Femur (tissue), 1 donor: ENCODE measurements at regions not wholly inside any gene's neighbourhood (a gene's known extent, or its start where the extent isn't known, plus 50 kb on each side); places are given as distances from the start of the nearest gene placed in this dataset.
A peak's percentile ranks its signal among the peaks of the same experiment; 100 is the strongest.

Experiments used
- DNase-seq: peaks from one replicate; pipeline ENCODE4 v3.0.0-alpha.2; 2017

DNA sequence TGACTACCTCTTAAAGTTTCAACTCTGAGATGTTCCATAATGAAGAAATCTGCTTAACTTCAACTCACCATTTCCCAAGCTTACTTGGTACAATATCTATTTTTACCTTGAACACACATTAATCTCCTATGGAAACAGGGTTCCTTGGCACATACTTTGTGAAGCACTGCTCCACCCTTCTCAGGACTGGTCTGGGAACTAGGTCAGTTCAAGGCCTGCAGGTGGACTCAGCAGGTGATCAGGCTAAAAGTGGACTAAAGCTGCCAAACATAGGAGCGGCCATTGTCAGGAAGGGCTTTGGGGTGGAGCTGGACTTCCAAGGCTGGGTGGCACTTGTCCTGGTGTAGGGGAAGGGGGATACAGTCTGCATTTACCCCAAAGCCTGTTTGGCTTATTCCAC is 202.3 kb downstream of the NUAK1 start:
- no peak for DNase-seq

DNA sequence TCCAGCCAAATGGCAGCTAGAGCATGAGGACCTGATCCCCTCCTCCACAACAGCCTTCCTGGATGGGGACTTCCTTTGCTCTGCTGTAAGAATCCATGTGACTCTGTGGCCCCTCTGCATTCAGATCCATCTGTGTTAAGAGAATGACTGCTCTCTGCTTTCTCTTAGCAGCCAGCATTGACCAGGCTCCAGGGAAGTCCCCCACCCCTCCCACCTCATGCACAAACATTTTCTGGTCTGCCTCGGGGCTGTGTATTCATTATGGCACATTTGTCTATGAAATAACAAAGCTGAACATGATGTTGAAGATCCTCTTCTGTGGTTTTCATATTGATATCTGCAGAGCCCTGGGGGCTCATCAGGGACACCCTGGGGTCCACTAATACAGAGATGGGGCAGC is 201.7 kb downstream of the NUAK1 start:
- DNase-seq = no peak

- DNase-seq = no peak
Measured at GRCh38 chr12:105939181-105939721, 199.5 kb downstream of the NUAK1 start.

DNA sequence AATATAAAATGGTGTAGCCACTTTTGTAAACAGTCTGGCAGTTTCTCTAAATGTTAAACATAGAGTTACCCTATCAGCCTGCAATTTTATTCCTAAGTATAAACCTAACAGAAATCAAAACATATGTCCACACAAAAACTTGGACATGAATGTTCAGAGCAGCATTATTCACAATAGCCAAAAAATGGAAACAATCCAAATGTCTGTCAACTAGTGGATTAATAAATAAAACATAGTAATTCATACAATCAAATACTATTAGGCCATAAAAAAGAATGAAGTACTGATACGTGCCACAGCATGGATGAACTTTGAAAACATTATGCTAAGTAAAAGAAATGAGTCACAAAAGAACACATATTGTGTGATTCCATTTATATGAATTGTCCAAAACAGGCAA is 196.5 kb downstream of the NUAK1 start:
- no peak for DNase-seq

DNA sequence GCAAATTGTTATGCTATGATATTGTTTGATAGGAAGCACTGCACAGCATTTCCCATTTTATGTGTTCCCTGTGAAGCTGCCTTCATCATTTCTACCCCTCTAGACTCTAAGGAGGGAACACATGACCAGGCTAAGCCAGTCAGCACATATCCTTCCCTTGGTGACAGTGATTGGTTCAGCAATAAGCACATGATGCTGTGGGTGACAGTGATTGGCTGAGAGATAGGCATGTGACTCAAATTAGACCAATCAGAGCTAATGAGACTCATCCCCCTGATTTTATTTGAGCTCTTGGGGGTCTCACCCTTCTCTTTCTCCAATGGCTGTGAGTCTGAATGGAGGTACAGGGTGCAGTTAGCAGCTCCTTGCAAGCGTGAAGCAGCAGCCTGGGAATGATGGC is 195.2 kb downstream of the NUAK1 start:
- DNase-seq = no peak

DNA sequence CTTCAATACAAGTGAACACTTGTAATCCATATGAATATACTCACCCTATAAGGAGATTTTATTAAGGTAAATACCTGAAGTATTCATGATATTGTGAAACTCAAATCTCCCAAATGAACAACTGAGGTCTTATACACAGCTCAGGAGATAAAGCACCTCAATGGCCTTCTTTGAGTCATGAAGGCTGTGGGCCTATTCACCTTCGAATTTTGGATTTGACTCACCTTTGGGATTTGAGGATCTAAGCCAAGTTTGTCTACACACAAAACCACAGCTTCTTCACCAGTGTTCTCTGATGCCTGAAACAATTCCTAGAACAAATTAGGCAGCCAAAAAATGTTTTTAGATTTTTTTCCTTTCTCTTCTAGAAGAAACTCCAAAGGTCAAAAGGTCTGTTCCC is 194.1 kb downstream of the NUAK1 start:
- no peak for DNase-seq

DNA sequence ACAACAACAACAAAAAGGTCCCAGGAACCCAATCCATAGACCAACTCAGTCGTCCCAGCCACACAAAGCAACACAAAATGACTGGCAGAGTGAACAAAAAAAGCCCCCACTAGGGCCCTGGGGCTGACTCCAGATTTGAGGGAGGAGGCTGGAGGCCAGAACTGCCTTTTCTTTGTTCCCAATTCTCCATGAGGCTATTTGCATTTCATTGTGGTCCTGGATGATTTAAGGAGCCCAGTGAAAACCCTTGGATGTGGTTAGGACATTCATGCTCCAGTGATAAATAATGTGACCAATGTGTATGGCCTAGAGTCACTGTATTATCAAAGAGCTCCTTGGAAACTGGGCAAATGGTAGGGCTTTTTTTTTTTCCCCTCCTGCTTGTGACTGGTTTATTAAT is 192.9 kb downstream of the NUAK1 start:
- DNase-seq = no peak

DNA sequence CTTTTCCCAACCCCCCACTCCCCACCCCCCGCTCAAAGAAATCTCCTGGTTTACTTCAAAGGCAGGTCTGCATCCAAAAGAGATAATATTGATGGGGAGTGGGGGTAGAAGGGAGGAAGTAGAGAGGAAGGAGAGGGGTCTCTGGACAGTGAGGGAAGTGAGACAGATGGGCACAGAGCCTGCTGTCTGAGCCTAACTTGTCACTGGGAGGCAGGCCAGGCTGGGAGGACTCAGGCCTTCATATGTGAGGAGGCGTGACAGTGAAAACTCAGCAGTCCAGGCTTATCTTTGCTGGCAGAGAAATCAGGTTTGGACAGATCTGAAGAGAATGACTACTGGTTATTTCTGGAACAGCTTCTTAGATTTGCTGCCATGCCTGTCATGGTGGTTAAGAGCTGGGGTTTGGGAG is 192.3 kb downstream of the NUAK1 start:
- no peak for DNase-seq

DNA sequence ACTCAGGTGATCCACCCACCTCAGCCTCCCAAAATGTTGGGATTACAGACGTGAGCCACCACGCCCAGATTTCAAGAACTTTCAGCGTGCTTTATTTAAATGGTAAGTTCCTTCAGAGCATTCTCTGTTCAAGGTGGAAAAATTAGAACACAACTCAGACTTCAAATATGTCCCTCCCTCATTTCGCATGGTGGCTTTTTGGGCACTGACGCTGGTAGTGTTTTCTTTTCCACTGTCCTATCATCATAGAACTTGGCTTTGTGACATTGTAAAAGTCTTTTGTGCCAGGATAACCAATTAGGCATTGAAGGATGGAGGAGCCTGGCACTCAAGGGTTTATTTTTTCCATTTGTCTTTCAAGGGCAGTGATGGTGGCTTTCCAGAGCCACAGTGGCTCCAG is 190.8 kb downstream of the NUAK1 start:
- DNase-seq = no peak

GRCh38 chr12:105948331-105948730 is 190.4 kb downstream of the NUAK1 start:
- DNase-seq = peak; percentile 22

DNA sequence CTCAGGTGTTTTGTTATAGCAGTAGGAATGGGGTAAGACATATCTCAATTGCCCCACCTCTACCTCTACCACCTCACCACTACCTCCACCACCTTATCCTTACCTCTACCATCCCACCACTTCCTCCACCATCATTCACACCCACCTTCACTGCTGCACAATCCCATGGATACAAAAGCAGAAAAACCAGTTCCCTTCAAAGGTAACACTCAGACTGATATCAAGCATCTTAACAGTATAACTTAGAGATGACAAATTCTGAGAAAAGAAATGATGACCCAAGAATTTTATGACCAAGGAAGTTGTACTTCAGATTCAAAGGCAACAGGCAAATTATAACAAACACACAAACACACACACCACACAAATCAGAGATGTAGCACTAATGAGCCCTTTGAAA is 189.4 kb downstream of the NUAK1 start:
- DNase-seq = no peak

GRCh38 chr12:105951732-105952131 is 187.0 kb downstream of the NUAK1 start:
- DNase-seq = no peak

DNA sequence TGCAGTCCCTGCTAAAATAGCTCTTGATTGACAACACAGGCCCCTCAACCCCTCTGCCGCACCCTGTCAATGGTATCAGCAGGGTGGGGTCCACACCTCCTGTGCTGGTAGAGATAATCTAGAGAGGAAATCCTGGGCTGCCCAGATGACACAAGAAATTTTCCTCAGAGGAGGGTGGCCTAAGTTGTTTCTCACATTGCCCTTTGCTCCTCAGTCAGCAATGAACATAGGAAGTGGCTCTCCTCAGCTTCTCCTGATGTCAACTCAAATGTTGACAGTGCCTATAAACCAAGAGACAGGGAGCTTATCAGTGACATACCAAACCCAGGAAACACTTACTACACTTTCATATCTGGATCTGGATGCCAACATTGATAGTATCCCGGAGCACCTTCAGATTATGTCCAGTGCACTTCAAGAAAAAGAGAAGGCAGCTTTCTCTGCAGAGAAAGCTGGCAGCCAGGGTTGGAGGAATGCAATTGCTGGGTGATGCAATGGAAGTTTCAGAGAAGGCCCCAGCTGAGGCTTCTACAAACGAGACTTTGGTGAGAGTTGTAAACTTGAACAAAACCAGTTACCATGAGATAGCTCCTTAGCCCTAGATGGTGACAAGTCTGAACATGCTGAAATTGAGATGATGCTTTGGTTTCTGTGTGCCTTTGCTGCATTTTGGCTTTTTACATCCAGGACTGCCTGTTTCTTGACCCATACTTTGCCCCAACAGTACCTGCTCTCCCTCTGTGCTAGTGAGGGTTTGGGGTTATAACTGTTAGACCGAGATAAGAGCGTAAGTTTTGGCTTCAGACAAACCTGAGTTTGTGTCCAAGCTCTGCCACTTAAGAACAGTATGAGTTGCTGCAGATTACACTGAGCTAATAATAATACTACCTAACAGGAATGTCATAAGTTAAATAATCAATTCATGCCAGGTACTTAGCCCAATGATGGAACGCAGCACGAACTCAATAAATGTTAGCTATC is 183.5 kb downstream of the NUAK1 start:
- DNase-seq = no peak

DNA sequence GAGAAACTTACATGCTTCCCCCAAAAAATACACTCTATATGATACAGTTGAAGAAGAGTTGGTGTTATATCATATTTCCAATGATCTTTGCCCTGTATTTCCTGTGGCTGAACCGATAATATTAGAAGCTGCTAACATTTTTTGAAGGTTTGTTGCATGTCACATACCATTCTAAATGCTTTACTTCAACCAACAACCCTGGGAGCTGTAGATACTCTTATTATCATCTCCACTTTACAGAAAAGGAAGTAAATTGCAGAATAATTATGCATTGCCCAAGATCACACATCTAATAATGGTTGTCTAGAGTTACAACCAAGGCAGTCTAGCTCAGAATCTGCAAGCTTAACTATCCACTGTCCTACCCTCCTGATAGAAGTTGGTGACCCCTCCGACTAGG is 182.8 kb downstream of the NUAK1 start:
- no peak for DNase-seq

GRCh38 chr12:105956662-105957457 is 181.9 kb downstream of the NUAK1 start:
- no peak for DNase-seq

DNA sequence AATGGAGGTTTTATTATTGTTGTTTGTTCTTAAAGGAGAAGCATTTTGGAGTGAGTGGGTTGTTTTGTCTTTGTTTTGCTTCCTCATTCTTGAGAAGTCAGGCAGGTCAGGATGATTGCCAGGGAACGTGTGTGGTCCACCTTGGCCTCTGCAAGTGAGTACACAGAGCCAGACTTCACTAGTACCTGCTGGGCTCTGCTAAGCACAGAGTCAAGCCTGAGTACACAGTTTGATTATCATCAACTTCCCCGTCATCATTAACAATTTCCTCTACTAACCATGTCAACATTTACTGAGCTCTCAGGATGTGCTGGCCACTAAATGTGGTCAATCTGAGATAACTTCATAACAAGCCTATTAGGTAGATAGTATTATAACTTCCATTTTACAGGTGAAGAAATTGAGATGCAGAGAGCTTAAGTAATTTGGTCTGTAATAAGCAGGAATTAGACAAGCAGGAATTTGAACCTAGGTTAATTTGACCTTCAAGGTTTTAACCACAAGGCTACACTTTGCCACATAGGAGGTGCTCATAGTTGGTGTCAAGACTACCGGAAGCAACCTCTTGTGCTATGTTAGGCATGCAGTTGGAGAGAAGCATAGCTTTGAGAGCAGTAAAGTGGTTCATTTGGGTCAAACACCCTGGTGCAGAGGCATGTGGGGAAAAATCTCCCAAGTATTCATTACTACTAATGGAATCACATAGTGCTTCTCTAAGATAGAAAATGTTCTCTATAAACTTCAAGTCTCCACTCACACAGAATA is 178.3 kb downstream of the NUAK1 start:
- no peak for DNase-seq

DNA sequence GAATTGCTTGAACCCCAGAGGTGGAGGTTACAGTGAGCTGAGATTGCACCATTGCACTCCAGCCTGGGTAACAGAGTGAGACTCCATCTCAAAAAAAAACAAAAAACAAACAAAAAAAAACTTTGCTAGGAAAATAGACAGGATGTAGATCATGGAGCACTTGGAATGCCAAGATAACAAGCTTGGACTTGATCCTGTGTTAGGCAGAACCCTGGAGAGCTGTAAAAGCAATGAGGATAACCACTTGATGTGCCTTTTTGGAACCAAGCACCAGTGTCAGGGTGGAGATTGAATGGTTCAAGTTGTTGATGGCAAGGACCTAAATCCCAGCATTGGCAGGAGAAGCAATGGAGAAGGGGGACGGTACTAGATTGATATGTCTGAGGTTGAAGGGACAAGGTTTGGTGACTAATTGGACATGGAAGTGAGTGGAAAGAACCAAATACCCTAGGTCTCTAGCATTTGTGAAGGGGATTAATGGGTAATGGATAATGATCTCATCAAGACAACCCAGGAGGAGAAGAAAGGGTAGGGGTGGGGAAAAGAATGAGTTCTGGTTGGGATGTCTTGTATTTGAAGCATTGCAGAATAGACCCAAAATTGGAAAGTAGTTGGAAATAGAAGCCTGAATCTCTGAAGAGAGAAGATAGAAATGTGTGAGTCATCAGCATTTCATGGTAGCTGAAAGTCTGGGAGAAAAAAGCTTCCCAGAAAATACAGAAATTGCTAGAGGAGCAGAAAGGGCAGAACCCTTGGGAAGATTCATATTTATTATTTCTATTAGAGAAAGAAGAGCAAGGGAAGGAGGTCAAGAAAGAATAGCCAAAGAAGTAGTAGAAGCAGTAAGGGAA is 176.7 kb downstream of the NUAK1 start:
- DNase-seq = no peak

DNA sequence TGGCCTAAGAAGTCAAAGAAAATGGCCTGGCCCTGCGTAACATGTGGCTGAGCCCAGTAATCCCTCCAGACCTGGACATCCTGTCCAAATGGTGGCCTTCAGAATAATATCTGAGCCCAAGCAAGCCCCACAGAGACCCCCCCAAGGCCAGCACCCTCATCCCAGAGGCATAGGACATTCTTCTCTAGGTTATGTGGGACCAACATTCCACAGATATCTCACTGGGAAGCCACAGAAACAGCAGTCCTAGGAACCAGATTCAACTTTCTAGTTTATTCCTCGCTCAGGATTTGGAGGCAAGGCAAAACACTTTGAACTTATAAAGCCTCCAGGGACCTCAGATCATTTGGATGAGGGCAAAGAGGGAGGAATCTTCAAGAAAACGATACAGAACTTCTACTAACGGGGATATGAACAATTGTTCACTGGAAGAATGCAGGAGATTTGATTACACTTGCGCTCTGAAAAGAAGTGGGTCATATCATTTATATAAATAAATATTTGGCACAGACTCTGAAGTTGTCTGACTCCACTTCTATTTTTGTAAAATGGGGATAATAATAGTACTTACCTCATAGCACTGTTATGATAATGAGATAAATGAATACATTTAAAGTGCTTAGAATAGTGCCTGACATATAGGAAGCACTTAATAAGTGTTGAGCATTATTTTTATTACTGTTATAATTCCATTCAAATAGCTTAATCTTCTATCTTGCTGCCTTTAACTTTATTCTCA is 171.5 kb downstream of the NUAK1 start:
- no peak for DNase-seq

DNA sequence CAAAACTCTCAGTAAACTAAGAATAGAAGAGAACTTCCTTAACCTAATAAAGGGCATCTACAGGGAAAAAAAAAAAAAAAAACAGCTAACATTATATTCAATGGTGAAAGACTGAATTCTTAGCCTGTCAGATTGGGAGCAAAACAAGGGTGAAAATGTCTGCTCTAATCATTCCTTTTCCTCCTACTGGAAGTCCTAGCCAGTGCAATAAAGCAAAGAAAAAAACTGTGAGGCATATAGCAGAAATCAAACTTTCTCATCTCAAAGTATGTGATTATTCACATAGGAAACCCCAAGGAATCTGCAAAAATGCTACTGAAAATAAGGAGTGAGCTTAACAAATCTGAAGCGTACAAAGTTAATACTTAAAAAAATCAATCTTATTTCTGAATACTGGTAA is 170.7 kb downstream of the NUAK1 start:
- no peak for DNase-seq

- no peak for DNase-seq
Measured at GRCh38 chr12:105970885-105971284, 167.9 kb downstream of the NUAK1 start.

DNA sequence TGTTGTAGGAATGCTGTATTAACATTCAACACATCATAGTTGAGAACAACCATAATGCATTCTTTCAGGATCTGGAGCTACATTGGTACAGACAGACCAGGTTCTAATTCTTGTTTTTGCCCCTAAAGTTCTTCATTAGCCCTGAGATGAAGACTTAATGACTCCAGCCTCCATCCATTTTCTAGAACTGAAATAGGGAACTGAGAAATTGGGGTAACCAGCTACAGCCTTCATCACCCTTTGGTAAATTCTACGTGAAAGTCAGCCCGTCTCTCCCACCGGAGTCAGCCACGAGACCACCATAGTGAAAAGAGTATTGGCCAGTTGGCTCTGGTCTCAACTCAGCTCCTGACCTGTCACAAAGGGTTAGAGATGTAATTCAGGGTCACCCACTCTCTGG is 164.0 kb downstream of the NUAK1 start:
- no peak for DNase-seq
